HG02588 (cell line): ENCODE measurements at regions not wholly inside any gene's neighbourhood (a gene's known extent, or its start where the extent isn't known, plus 50 kb on each side); places are given as distances from the start of the nearest gene placed in this dataset.
"Not testable (repeated sequence)": the region's sequence is repeated elsewhere in the genome, so short reads cannot be mapped to it uniquely, and the experiment has no call there.

Experiments
- ATAC-seq: cut with Tn5 transposase; IDR thresholded peaks from one replicate; pipeline ENCODE4 v1.9.1; 2021; ENCODE audit warnings: mild to moderate bottlenecking, moderate library complexity; ENCODE audit not compliant: unreplicated experiment

DNA sequence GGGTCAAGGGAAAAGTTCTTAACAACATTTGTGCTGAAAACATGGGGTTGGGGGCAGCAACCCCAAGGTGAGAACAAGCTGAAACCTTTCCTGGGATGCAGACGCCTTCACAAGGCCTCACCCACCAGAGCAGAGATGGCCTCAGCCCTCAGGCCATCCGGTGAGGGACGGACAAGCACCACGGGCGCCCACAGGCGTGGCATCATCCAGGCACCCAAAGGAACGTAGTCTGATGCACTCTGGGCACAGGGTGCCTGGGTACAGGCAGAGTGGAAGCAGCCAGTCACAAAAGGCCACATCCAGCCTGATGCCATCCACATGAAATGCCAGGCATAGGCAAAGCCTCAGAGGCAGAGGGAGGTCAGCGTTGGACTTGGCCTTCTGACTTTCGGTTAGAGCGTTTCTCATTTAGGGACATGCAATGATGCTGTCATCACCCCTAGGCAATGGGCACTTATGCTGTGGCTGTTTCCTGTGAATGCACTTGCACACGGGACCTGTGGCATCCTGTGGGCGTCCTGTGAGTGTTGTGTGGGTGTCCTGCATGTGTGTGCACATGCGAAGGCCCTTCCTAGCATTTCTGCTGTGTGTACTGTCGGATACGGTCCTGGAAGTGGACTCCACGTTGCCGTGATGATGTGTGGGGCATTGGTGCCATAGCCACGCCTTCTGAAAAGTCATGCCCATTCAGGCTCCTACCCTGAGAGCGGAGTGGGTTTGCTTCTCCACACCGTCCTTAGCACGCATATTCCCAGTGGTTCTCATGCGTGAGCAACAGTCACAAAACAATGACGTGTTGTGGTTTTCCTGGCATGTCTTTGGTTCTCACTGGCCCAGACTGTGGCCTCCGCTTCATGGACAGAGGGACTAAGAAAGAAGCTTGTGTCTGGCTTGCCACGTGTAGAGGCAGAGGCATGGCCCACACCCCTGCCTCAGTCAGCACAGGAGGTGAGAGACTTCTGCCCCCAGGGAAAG is 52.7 kb upstream of the ZNF469 start:
- no peak for ATAC-seq

DNA sequence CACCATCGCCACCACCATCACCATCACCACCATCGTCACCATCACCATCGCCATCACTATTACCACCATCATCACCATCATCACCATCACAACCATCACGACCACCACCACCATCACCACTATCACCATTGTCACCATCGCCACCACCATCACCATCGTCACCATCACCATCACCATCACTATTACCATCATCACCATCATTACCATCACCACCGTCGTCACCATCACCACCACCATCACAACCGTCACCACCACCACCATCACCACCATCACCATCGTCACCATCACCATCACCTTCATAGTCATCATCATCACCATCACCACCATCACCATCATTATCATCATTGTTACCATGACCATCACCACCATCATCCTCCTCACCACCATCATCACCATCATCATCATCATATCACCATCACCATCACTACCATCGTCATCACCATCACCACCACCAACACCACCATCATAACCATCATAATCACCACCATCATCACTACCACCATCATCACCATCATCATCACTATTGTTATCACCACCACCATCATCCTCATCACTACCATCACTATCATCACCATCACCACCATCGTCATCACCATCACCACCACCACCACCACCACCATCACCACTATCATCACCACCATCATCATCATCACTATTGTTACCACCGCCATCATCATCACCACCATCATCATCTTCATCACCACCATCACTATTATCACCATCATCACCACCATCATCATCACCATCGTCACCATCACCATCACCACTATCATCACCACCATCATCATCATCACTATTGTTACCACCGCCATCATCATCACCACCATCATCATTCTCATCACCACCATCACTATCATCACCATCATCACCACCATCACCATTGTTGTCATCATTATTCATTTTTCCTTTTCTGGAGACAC is 51.5 kb upstream of the ZNF469 start:
- ATAC-seq: no peak

DNA sequence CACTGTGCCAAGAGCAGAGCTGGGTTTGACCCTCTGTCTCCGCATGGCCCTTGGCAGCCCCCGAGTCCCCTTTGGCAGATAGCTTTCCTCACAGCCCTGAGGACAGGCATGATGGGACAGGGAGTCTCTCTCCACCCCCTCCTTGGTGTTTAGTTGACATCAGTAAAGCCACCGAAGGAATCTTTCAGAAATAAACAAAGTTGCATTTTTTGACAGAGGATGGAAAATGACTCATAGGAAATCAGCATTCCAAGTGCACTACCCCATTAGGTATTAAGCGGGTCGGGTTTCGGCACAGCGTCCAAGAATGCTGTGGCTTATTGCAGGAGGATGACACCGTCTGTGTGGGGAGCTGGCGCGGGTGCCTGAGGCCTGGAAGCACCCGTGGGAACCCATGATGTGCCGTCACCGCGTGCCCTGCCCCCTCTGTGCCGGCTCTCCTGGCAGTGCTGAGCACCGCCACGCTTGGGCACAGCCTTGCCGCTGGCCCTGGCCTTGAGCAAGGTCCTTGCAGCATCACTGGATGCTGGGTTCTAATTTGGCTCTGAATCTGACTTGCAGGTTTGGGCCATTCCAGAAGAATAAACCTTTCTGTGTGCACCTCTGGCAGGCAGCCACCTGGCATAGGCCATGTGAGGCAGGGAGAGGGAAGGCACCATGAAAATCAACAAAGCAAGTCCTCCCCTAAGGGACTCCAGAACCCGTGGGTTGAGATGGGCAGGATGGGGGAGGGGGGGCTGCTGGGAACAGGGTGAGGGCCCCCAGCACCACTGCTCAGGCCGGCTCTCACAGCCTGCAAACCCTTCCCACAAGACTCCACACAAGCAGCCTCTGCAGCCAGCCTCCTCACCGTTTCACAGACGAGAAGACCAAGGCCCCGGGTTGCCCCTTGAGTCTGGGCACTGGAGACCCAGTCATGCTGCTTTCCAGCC is 50.5 kb upstream of the ZNF469 start:
- ATAC-seq: no peak

DNA sequence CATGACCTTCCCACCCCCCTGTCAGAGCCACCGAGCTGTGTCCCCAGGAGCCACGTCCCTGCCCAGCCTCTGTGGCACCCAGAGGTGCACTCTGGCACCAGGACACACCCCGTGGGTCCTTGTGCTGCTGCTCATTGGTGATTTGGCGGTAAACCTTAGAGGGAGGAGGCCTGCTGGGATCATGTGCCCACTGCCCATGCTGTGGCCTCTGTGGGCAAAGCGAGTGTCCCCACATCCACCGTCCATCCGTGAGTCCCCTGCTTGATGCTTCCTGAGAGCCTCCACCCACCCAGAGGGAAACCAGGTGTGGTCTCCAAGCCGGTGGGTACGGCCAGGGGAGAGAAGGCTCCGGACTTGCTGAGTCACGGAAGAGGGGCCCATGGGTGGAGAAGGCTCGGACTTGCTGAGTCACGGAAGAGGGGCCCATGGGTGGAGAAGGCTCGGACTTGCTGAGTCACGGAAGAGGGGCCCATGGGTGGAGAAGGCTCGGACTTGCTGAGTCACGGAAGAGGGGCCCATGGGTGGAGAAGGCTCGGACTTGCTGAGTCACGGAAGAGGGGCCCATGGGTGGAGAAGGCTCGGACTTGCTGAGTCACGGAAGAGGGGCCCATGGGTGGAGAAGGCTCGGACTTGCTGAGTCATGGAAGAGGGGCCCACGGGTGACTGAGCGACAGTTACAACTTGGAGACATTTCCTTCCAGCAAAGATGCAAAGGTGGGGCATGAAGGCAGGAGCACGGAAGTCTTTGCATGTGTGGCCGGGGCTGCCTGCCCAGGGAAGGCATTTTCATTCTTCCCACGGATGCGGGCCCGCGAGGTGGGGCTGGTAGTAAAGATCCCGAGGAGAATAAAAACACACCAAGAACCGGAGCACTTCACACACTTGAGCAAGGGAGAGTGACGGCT is 49.6 kb upstream of the ZNF469 start:
- not testable (repeated sequence) for ATAC-seq
